HG03066 (cell line): ENCODE measurements at regions not wholly inside any gene's neighbourhood (a gene's known extent, or its start where the extent isn't known, plus 50 kb on each side); places are given as distances from the start of the nearest gene placed in this dataset.

Experiments
- ATAC-seq: cut with Tn5 transposase; IDR thresholded peaks from one replicate; pipeline ENCODE4 v1.9.1; 2021; ENCODE audit warnings: low read depth; ENCODE audit not compliant: unreplicated experiment

DNA sequence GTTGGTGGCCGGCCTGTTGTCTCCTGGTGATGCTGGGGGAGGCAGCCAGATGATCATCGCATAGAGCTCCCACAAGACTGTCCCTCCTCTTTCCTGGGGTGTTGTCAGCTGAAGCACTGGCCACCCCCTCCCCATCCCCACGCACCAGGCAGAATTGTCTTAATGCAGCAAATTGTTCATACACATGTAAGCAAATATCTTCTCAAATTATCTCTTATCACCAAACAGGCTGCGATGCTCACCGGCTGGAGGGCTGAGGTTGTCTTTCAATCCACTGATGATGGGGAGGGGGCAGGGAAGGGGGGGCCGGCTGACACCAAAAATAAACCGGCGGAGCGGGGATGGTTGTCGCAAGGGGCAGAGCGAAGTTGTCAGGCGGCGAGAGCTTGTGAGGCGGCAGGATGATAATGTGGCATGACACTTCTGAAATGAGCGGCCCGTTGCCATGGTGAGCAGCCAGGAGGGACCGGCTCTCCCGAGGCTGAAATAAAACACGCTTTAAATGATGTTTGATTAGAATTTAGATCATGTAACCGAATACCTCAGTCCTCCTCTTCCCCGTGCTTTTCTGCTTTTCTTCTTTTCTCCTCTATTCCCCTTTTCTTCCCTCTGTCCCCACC, 59.8 kb downstream of the MRM1 start:
- no peak for ATAC-seq

DNA sequence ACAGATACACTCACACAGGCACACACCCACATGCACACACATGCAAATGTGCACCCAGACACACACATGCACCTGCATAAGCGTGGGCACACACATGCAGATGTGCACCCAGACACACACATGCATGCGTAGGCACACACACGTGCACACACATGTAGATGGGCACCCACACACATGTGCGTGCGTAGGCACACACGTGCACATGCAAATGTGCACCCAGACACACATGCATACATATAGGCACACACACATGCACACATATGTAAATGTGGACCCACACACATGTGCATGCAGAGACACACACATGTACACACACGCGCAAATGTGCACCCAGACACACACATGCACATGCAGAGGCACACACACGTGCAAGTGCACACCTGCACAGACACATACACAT, 60.3 kb downstream of the MRM1 start:
- ATAC-seq = no peak

- no peak for ATAC-seq
Measured at GRCh38 chr17:36665417-36665816, 64.0 kb downstream of the MRM1 start.

DNA sequence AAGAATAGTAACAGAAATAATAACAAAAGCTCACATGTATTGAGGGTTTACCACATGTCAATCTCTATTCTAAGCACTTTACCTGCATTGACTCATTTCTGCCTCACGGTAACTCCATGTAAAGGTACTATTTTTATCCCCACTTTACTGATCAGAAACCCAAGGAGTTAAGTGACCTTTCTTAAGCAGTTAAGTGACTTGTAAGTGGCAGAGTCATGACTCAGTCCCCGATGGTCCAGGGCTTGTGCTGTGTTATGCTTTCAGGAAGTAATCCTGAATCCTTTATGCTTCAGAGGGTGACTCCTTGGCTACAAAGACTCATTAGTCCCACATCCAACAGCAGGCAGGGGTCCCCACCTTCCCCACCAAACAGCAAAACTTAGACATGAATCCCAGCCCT, 66.5 kb downstream of the MRM1 start:
- ATAC-seq = no peak

- no peak for ATAC-seq
Measured at GRCh38 chr17:36668824-36669223, 67.4 kb downstream of the MRM1 start.

DNA sequence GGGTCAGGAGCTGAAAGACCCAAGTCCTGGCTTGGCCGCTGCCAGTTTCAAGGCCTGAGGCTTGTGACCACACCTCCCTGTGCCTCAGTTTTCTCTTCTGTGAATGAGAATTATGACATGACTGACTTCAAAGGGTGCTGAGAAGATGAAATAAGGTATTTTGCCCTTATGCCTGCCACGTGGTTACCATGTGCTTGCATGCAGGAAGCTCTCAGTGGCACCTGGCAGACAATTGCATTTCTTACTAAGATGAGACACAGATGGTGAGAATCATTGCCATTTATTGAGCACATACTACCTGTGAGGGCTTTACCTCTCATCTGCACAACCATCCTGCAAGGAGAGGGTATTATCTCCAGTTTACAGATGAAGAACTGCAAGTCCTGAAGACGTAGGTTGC, 69.8 kb downstream of the MRM1 start:
- no peak for ATAC-seq

DNA sequence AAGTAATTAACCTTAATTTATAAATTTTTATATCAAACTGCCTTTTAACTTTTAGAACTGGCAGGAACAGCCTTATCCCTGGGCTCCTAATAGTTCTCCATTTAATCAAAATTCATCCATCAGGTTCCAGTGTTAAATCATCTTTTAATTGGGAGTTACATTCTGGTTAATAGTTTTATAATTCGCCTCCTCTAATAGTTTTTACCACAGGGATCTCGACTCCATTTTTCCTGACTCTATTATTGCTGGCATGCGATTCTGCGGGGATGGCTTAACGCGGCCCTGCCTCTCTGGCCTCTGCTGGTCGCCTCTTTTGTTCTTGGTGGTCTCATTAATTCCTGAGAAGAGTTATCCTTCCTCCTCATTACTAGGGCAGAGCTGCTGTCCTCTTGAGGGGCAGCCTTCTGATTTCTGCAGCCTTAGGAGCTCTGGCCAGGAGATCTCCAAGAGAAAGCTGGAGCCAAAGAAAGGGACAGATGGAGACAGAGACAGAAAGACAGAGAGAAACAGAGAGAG, 71.1 kb downstream of the MRM1 start:
- no peak for ATAC-seq

GRCh38 chr17:36673068-36673467, 71.7 kb downstream of the MRM1 start:
- no peak for ATAC-seq

DNA sequence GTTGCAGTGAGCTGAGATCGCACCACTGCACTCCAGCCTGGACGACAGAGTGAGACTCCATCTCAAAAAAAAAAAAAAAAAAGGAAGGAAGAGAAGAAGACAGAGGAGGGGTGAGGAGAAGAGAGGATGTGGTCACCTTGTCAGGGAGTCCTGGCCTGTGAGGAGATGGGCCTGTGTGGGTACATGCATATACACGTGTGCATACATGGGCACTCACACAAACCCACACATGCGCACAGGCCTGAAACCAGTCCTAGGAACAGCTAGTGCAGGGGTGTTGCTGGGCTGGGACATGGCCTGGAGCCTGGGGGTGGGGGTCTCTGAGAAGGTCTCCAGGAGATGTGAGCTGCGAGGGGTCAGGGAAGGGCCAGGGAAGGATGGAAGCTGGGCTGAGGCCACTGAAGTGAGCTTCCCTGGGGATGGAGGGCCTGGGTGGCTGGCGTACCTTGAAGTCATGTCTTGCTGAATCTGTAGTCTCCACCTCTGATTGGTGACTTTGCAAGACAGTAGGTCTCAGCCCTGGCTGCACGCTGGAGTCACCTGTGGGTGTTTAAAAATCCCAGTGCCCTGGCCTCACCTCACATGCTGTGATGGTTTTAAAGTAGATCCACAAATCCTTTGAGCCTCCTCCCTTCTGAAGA, 72.4 kb downstream of the MRM1 start:
- ATAC-seq = no peak

- ATAC-seq = no peak
Measured at GRCh38 chr17:36674278-36674650, 72.9 kb downstream of the MRM1 start.

GRCh38 chr17:36675250-36675649, 73.9 kb downstream of the MRM1 start:
- ATAC-seq = no peak

- ATAC-seq = no peak
Measured at GRCh38 chr17:36675786-36676185, 74.4 kb downstream of the MRM1 start.

- ATAC-seq = no peak
Measured at GRCh38 chr17:36679815-36680467, 78.6 kb downstream of the MRM1 start.

DNA sequence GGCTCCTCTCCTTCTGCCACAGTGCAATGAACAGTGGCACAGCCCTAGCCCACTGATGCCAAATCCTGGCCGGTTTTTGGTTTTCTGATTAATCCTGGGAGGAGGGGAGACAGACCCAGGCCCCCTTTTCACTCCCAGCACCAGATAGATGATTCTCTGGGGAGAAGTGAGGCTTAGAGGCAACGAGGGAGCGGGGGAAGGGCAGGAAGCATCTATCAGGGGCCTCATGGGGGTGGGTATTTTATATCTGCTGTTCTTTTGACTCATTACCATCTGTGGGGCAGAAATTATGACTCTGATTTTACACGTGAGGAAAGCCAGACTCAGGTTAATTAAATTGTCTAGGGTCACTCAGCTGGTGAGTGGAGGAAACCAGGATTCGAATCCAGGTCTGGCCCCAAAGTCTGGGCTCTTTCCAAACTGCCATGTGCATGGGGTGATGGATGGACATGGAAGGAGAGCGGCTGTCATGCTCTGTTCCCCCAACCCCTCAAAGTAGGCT, 79.4 kb downstream of the MRM1 start:
- ATAC-seq = no peak

GRCh38 chr17:36682773-36683172, 81.4 kb downstream of the MRM1 start:
- ATAC-seq = no peak

GRCh38 chr17:36683387-36683786, 82.0 kb downstream of the MRM1 start:
- no peak for ATAC-seq

GRCh38 chr17:36684134-36684533, 82.8 kb downstream of the MRM1 start:
- ATAC-seq = no peak

DNA sequence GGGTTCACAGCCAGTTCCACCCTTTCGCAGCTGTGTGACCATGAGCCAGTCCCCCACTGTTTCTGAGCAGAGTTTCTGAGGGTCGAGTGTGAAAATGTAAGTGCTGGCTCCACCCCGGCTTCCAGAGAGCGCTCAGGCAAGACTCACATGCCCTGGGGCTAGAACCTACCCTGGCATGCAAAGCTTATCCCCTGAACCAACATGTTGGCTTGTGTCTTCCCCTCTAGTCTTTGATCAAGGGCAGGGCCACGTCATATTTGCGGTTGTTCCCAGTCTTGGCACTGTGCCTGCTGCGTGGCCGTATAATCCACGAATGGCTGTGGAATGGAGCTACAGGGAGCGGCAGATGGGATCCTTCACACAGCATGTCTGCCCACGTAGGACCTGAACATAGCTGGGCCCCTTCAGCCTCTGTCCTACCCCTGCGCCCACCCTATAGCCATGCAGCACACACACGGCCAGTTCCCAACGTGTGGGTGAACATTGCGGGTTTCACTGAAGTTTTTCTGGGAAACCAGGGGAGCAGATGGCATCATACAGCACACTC, 84.8 kb downstream of the MRM1 start:
- no peak for ATAC-seq

DNA sequence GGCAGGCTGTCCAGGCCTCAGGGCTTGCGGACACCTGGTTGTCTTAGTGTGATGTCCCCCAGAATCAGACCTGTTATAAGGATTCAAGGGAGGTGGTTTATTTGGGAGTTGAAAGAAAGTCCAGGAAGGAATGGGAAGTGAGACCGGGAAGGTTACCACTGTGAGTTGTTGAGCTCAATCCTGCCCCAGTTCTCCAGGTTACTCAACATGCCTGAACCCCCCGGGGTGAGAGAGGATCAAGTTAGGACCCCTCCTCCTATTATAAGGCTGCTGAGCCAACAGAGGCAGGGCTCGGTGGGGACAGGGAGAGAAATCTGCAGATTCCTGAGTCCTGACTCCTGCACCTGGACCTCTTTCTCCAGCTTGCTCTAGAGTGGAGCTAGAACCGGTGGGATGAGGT, 86.4 kb downstream of the MRM1 start:
- no peak for ATAC-seq

- no peak for ATAC-seq
Measured at GRCh38 chr17:36689089-36689667, 87.8 kb downstream of the MRM1 start.

- no peak for ATAC-seq
Measured at GRCh38 chr17:36690190-36690589, 88.8 kb downstream of the MRM1 start.
